ENCODE measurements at regions not wholly inside any gene's neighbourhood (a gene's known extent, or its start where the extent isn't known, plus 50 kb on each side); places are given as distances from the start of the nearest gene placed in this dataset.

DNA sequence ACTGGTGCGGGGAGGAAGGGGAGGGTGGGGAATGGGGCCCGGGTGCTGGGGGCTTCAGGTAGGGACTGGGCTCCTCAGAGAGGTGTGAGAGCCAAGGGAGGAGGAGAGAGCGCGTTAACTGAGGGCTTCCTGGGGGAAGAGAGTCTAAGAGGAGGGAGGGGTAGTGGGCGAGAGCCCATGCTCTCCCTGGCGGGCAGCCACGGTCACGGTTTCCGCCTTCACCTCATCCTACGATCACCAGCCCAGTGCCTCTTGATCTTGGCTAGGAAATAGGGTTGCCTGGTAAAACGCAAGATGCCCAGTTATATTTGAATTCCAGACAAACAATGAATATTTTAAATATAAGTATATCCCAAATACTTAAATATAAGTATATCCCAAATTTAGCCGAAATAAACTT, 60.8 kb upstream of the GRPEL1 start:
- TF ChIP-seq, protein P1, sequence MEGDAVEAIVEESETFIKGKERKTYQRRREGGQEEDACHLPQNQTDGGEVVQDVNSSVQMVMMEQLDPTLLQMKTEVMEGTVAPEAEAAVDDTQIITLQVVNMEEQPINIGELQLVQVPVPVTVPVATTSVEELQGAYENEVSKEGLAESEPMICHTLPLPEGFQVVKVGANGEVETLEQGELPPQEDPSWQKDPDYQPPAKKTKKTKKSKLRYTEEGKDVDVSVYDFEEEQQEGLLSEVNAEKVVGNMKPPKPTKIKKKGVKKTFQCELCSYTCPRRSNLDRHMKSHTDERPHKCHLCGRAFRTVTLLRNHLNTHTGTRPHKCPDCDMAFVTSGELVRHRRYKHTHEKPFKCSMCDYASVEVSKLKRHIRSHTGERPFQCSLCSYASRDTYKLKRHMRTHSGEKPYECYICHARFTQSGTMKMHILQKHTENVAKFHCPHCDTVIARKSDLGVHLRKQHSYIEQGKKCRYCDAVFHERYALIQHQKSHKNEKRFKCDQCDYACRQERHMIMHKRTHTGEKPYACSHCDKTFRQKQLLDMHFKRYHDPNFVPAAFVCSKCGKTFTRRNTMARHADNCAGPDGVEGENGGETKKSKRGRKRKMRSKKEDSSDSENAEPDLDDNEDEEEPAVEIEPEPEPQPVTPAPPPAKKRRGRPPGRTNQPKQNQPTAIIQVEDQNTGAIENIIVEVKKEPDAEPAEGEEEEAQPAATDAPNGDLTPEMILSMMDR (tag by site-specific recombination; IDR thresholded peaks at IDR 0.05), result no peak
- TF ChIP-seq PRDM1 (tag by site-specific recombination; IDR thresholded peaks at IDR 0.05) (no peak), ZNF221 (tag by site-specific recombination; IDR thresholded peaks at IDR 0.05; ENCODE audit: borderline replicate concordance) (no peak), ZNF324 (tag by site-specific recombination; IDR thresholded peaks at IDR 0.05) (no peak), SCRT2 (tag by site-specific recombination; IDR thresholded peaks at IDR 0.05) (no peak), ZNF560 (tag by site-specific recombination; IDR thresholded peaks at IDR 0.05; ENCODE audit: borderline replicate concordance) (no peak), ZNF10 (tag by site-specific recombination; IDR thresholded peaks at IDR 0.05) (no peak)
- TF ChIP-seq, protein P2, sequence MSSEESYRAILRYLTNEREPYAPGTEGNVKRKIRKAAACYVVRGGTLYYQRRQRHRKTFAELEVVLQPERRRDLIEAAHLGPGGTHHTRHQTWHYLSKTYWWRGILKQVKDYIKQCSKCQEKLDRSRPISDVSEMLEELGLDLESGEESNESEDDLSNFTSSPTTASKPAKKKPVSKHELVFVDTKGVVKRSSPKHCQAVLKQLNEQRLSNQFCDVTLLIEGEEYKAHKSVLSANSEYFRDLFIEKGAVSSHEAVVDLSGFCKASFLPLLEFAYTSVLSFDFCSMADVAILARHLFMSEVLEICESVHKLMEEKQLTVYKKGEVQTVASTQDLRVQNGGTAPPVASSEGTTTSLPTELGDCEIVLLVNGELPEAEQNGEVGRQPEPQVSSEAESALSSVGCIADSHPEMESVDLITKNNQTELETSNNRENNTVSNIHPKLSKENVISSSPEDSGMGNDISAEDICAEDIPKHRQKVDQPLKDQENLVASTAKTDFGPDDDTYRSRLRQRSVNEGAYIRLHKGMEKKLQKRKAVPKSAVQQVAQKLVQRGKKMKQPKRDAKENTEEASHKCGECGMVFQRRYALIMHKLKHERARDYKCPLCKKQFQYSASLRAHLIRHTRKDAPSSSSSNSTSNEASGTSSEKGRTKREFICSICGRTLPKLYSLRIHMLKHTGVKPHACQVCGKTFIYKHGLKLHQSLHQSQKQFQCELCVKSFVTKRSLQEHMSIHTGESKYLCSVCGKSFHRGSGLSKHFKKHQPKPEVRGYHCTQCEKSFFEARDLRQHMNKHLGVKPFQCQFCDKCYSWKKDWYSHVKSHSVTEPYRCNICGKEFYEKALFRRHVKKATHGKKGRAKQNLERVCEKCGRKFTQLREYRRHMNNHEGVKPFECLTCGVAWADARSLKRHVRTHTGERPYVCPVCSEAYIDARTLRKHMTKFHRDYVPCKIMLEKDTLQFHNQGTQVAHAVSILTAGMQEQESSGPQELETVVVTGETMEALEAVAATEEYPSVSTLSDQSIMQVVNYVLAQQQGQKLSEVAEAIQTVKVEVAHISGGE (tag by site-specific recombination; conservative IDR thresholded peaks at IDR 0.05; ENCODE audit: low read depth), result no peak
- TF ChIP-seq, protein P3, sequence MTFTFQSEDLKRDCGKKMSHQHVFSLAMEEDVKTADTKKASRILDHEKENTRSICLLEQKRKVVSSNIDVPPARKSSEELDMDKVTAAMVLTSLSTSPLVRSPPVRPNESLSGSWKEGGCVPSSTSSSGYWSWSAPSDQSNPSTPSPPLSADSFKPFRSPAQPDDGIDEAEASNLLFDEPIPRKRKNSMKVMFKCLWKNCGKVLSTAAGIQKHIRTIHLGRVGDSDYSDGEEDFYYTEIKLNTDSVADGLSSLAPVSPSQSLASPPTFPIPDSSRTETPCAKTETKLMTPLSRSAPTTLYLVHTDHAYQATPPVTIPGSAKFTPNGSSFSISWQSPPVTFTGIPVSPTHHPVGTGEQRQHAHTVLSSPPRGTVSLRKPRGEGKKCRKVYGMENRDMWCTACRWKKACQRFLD (tag by site-specific recombination; IDR thresholded peaks at IDR 0.05), result no peak
